HCT116 (cell line): ENCODE measurements at regions not wholly inside any gene's neighbourhood (a gene's known extent, or its start where the extent isn't known, plus 50 kb on each side); places are given as distances from the start of the nearest gene placed in this dataset.

ENCODE experiments used
- EZH2 ChIP-seq: fragments of 200-600 bp; sonication (generic); IDR thresholded peaks from 2 replicates; pipeline ENCODE4 v1.6.1; 2017; ENCODE audit warnings: antibody characterized with exemption, mixed run types
- EZH2phosphoT487 ChIP-seq: fragments of 200-600 bp; IDR thresholded peaks from 2 replicates; pipeline ENCODE4 v1.6.1; 2018; ENCODE audit warnings: antibody characterized with exemption, borderline replicate concordance
- POLR2A ChIP-seq: IDR thresholded peaks from 2 replicates; pipeline ENCODE4 v1.7.0; 2011; ENCODE audit warnings: borderline replicate concordance; ENCODE audit not compliant: insufficient read depth, insufficient read length; ENCODE audit errors: extremely low read depth
- POLR2AphosphoS5 ChIP-seq: IDR thresholded peaks from 2 replicates; pipeline ENCODE4 v1.6.1; 2011; ENCODE audit warnings: mild to moderate bottlenecking, low read depth, low read length, moderate library complexity
- SIN3A ChIP-seq: IDR thresholded peaks from 2 replicates; pipeline ENCODE4 v1.6.1; 2012; ENCODE audit warnings: low read depth
- YY1 ChIP-seq: IDR thresholded peaks from 2 replicates; pipeline ENCODE4 v1.6.1; 2011; ENCODE audit warnings: low read length, low read depth, moderate library complexity, mild to moderate bottlenecking; ENCODE audit not compliant: insufficient replicate concordance; ENCODE audit errors: extremely low read depth
- TF ChIP-seq, protein P1 (sequence below), 3 experiments: fragments of 200-600 bp in 1 of 3; sonication (generic) in 1 of 3; IDR thresholded peaks in 2 of 3; conservative IDR thresholded peaks in 1 of 3; 2 replicates each; pipeline ENCODE4 v1.5.1; 2012 to 2017; ENCODE audit warnings: low read depth in 2 of 3, low read length in 2 of 3, antibody characterized with exemption in 1 of 3, borderline replicate concordance in 1 of 3, control low read depth in 1 of 3, mild to moderate bottlenecking in 1 of 3, mixed read lengths in 1 of 3, mixed run types in 1 of 3, moderate library complexity in 1 of 3; ENCODE audit not compliant: insufficient read depth in 1 of 3
- TF ChIP-seq, protein P2 (sequence below): IDR thresholded peaks from 2 replicates; pipeline ENCODE4 v1.6.1; 2012; ENCODE audit warnings: low read depth
- TF ChIP-seq, protein P3 (sequence below): IDR thresholded peaks from 2 replicates; pipeline ENCODE4 v1.6.1; 2012
- TF ChIP-seq, protein P4 (sequence below): IDR thresholded peaks from 2 replicates; pipeline ENCODE4 v1.6.1; 2011; ENCODE audit warnings: mild to moderate bottlenecking, low read length, moderate library complexity; ENCODE audit not compliant: insufficient replicate concordance; ENCODE audit errors: extremely low read depth

DNA sequence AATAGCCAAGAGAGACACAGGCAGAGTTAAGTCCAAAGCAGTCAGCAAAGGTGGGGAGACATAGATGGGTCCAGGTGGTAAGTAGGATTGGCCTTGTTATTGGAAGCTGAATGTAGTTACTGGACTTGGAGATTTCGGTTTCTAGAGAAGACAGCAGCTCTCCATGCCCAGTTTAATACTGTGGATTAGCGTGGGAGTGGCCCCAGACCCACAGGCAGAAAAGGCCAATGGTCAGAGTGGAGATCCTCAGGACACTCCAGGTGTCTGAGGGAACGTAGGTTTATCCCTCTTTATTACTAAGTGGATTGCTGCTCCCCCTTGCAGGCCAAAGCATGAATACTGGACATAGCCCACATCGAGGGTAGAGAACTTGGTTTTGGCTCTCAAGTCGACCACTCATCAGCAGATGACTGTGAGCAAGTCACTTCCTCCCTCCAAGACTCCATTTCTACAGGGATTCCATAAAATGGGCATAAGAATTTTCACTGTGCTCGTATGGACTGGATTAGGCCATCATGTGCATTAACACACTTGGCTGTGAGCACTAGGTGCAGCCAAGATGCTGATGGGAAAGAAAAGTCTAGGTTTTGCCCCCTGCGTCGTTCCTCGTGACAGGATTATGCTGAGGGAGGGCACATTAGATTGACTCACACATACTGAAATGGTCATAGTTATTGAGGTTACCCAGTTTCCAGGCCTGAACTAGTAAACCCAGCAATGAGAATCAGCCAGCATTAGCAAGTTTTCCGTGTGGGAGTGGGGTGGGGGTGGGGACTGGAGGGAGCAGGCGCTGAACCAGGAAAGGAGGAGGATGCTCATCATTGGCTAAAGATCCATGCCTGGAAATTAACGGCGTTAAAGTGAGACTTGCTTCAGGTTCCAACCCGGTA, 225.2 kb upstream of the TPRG1 start:
- TF ChIP-seq, protein P1, sequence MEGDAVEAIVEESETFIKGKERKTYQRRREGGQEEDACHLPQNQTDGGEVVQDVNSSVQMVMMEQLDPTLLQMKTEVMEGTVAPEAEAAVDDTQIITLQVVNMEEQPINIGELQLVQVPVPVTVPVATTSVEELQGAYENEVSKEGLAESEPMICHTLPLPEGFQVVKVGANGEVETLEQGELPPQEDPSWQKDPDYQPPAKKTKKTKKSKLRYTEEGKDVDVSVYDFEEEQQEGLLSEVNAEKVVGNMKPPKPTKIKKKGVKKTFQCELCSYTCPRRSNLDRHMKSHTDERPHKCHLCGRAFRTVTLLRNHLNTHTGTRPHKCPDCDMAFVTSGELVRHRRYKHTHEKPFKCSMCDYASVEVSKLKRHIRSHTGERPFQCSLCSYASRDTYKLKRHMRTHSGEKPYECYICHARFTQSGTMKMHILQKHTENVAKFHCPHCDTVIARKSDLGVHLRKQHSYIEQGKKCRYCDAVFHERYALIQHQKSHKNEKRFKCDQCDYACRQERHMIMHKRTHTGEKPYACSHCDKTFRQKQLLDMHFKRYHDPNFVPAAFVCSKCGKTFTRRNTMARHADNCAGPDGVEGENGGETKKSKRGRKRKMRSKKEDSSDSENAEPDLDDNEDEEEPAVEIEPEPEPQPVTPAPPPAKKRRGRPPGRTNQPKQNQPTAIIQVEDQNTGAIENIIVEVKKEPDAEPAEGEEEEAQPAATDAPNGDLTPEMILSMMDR (IDR thresholded peaks at IDR 0.05 in 2 of 3, conservative IDR thresholded peaks at IDR 0.05 in 1 of 3; ENCODE audit: borderline replicate concordance in 1 of 3, insufficient read depth in 1 of 3, low read depth in 2 of 3, low read length in 2 of 3), result no peak
- TF ChIP-seq EZH2 (no peak), YY1 (no peak), POLR2A (peak; percentile 33), EZH2phosphoT487 (no peak), SIN3A (no peak), POLR2AphosphoS5 (no peak)
- TF ChIP-seq, protein P2, sequence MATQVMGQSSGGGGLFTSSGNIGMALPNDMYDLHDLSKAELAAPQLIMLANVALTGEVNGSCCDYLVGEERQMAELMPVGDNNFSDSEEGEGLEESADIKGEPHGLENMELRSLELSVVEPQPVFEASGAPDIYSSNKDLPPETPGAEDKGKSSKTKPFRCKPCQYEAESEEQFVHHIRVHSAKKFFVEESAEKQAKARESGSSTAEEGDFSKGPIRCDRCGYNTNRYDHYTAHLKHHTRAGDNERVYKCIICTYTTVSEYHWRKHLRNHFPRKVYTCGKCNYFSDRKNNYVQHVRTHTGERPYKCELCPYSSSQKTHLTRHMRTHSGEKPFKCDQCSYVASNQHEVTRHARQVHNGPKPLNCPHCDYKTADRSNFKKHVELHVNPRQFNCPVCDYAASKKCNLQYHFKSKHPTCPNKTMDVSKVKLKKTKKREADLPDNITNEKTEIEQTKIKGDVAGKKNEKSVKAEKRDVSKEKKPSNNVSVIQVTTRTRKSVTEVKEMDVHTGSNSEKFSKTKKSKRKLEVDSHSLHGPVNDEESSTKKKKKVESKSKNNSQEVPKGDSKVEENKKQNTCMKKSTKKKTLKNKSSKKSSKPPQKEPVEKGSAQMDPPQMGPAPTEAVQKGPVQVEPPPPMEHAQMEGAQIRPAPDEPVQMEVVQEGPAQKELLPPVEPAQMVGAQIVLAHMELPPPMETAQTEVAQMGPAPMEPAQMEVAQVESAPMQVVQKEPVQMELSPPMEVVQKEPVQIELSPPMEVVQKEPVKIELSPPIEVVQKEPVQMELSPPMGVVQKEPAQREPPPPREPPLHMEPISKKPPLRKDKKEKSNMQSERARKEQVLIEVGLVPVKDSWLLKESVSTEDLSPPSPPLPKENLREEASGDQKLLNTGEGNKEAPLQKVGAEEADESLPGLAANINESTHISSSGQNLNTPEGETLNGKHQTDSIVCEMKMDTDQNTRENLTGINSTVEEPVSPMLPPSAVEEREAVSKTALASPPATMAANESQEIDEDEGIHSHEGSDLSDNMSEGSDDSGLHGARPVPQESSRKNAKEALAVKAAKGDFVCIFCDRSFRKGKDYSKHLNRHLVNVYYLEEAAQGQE, result no peak
- TF ChIP-seq, protein P3, sequence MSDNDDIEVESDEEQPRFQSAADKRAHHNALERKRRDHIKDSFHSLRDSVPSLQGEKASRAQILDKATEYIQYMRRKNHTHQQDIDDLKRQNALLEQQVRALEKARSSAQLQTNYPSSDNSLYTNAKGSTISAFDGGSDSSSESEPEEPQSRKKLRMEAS, result no peak
- TF ChIP-seq, protein P4, sequence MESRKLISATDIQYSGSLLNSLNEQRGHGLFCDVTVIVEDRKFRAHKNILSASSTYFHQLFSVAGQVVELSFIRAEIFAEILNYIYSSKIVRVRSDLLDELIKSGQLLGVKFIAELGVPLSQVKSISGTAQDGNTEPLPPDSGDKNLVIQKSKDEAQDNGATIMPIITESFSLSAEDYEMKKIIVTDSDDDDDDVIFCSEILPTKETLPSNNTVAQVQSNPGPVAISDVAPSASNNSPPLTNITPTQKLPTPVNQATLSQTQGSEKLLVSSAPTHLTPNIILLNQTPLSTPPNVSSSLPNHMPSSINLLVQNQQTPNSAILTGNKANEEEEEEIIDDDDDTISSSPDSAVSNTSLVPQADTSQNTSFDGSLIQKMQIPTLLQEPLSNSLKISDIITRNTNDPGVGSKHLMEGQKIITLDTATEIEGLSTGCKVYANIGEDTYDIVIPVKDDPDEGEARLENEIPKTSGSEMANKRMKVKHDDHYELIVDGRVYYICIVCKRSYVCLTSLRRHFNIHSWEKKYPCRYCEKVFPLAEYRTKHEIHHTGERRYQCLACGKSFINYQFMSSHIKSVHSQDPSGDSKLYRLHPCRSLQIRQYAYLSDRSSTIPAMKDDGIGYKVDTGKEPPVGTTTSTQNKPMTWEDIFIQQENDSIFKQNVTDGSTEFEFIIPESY, result no peak
